Stimulated activated CD4-positive, alpha-beta T cell treated with anti-CD3 and anti-CD28 coated beads, Interleukin-15, amount 100 ng/mL, for 24 hours (primary cell): ENCODE measurements at regions not wholly inside any gene's neighbourhood (a gene's known extent, or its start where the extent isn't known, plus 50 kb on each side); places are given as distances from the start of the nearest gene placed in this dataset.

Experiments
- DNase-seq: peaks from one replicate; pipeline ENCODE4 v3.0.0-alpha.2; 2020

DNA sequence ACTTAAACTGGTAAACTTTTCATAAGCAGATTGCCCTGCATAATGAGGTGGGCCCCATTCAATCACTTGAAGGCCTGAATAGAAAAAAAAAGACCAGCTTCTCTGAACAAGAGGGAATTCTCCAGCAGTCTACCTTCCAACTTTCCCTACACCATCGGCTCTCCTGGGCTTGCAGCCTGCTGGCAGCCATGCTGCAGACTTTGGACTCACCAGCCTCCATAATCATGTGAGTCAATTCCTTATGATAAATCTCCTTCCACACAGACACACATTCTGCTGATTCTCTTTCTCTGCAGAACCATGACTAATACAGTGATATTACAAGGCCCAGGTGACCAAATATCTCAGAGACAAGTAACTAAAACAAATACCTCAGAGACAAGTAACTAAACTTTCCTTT lies 113.8 kb upstream of the WDR17 start:
- no peak for DNase-seq

GRCh38 chr4:175953116-175953515 lies 112.5 kb upstream of the WDR17 start:
- DNase-seq: no peak

DNA sequence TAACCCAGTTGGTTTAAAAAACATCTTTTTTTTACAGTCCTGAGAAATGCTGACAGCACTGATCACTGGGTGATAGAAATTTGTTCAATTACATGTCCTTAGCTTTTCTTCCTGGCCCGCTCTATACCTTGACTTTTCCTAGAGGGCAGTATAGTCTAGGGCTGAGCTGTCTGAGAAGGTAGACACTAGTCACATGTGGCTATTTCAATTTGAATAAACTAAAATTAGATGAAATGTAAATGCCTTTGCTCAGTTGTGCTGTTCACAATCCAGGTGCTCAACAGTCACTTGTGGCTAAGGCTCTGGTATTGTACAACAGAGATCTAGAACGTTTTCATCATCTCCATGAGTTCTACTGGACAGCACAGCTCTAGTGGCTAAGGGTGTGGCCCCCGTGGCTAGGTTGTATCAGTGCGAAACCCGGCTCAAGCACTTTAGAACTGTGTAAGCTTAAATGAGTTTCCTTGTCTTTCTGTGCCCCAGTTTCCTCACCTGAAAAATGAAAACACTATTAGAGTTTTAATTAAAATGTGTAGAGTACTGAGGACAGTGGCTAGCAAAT lies 111.6 kb upstream of the WDR17 start:
- no peak for DNase-seq

GRCh38 chr4:175954685-175955084 lies 111.0 kb upstream of the WDR17 start:
- no peak for DNase-seq

DNA sequence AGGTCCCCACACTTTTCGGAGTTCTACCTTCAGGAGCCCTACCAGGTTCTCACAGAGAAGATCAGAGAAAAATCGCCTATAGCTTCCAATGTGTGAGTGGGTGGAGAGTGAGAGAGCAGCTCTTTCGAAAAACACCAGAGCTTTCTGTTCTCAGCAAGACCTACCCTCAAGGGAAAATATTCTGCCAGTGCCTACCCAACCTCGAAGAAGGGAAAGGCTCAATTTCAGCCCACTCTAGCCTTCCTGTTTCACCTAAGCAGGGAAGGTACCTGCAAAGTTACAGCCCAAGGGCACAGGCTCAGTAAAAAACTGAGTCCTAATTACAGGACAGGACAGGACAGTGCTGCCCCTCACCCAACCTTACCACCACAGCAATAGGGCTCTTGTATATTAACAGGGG lies 104.0 kb upstream of the WDR17 start:
- DNase-seq: no peak

DNA sequence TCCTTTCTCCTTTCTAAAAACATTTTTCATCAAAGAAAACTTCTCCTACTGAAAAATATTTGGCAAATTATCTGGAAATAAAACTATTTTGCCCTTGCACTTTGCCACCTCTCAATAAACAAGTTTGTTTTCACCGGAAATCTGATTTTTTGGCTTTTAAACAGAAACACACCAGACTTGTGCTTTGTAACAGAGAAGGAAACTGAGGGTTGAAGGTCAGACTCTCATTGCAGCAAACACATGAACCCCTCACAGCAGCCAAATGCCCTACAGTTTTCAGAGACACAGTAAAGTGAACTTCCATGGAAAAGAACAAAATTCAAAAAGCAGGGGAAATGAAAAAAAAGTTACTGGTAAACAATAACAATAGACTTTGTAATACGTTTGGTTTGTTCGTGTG lies 95.6 kb upstream of the WDR17 start:
- DNase-seq: no peak

- DNase-seq: no peak
These were observed 94.9 kb upstream of the WDR17 start for GRCh38 chr4:175970724-175971123.

GRCh38 chr4:175971388-175972179 lies 94.1 kb upstream of the WDR17 start:
- no peak for DNase-seq

DNA sequence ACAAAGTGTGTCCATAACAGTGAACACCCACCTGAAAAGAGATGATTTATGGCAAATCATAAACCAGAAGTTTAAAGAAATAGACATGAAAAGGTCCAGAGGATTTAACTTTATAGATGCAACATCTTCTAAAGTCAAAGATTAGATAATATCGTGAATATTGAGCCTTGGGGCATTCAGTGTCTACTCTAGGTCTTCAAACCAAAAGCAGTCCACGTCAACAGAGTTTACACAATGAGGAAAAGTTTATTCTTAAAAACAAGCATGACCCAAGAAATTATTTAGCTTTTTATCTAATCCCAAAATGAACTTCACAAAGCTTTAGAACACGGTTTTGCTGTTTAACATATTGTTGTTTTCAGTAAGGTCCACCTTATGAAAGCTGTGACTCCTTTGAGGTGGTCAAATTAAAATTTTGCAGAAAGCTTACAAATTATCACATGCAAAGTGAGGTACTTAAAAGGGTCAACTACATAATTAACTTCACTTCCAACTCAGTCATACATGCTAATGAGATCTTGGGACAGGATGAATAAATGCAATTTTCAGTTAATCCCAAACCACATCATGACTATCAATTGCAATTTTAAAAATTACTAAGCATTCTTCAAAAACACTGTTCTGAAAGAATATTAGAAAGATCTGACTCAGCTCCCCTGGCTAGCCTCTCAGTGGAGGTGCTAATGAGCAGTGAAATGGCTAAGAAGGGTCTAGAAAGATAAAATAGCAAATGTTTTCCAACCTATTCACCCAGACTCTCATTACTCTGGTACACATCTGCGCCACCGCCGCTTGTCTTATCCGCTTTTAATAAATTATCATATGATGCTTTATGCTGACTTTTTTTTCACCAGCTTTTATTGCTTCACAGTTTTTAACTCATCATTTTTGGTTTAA lies 92.4 kb upstream of the WDR17 start:
- no peak for DNase-seq

DNA sequence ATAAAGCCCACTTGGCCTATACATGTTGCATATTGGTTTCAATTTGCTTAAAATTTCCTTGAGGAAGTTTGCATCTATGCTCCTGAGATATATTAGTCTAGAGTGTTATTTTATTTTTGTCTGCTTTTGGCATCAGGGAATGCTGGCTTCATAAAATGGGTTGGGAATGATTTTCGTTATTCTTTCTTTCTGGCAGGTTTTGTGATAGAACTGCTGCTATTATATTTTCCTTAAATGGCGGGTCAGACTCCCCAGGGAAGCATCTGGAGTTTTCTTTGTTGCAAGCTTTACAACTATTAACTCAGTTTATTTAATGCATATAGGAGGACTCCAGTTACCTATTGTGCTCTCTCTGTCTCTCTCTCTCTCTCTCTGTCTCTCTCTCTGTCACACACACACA lies 82.0 kb upstream of the WDR17 start:
- DNase-seq: no peak

DNA sequence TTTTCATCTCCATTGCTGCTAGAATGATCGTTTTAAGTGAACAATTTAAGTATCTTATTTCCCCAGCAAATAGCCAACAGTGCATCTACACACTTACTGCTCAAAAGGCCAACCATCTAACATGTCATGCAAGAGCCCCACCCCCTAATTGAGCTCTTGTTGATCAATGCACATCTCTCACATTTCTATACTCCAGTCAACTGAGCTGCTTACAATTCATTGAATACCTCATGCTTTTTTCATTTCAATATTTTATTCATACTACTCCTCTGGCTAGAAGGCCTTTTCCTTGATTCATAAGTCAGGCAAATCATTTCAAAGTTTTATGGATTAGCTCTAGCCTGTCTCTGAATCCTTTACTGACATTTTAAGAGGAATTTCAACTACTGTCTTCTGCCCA lies 79.0 kb upstream of the WDR17 start:
- DNase-seq: no peak

- no peak for DNase-seq
These were observed 77.1 kb upstream of the WDR17 start for GRCh38 chr4:175988511-175988910.

GRCh38 chr4:175996206-175996605 lies 69.4 kb upstream of the WDR17 start:
- no peak for DNase-seq

- no peak for DNase-seq
These were observed 68.3 kb upstream of the WDR17 start for GRCh38 chr4:175997291-175997690.

GRCh38 chr4:175998782-175999181 lies 66.9 kb upstream of the WDR17 start:
- no peak for DNase-seq

DNA sequence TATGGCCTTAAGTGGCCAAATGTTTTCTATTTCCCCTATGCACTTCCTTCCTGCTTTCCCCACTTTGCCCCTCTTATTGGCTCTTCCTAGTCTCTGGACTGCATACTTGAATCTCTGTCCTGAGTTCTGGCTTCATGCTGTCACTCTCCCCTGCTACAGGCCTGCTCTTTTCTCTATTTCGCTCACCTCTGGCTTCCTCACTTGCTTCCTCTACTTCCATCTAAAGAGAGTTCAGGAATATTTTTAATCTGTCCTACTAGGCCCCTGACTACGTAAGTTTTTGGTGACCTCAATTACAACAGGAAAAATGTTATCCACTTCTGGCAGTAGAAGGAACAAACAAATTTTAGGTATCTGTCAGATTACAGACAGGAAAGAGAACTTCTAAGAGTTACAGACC lies 65.7 kb upstream of the WDR17 start:
- no peak for DNase-seq

DNA sequence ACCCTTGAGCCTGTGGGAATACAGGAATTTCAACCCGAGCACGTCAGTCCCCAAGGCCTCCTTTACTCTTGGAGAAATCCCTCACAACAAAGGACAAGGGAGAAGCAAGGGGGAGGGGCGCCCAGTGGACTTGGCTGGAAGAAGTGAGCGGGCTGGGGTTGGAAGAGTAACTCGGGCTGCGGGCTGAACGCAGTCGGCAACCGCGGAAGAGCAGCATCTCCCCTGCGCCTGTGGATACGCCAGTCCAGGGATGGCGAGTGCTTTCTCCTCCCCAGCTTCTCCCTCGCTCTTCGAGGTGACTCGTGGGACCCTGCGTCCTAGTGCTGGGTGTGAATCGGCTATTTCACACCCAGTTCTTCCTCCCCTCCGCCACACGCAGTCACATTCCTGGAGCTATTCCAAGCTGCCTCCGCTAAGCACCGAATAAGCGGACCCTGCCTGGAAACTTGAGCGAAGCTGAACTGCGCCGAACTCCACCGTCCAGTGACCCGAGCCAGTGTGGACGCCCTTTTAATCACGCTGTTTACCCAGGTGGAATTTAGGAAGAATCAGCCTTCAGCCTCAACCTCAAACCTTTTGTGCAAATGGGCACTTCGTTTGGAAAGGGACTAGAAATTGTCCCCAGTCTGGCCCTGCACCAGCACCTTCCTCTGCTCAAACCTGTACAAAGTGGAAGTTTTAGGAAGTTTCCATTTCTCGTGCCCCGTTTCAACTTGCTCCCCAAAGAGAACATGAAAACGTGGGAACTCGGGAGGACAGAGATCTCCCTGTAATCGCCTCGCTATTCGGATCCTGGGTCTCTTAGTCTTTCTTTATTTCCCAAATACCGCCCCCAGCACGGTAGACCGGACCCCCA lies 64.3 kb upstream of the WDR17 start:
- no peak for DNase-seq

- DNase-seq: peak; percentile 21
These were observed 63.5 kb upstream of the WDR17 start for GRCh38 chr4:176002007-176002613.

DNA sequence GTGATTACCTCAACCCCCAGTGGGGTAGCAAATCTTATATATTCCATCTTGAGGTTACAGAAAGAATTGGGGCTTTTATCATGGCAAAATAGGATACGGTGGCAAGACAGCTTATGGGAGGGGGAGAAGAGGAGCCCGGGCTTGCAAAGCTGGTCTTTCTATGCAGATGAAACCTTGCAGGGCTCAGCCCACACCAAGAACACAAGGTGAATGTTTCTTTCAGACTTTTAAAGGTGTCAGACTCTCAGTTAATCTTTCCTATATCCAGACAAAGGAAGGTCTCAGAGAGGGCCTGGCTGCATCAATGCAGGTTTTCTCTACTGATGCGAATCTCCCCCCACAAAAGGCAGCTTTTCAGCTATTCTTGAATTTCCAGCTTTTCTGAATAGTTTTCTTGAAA lies 59.9 kb upstream of the WDR17 start:
- DNase-seq: no peak

GRCh38 chr4:176009254-176009653 lies 56.4 kb upstream of the WDR17 start:
- DNase-seq: no peak

- DNase-seq: no peak
These were observed 54.1 kb upstream of the WDR17 start for GRCh38 chr4:176011529-176011928.

- DNase-seq: no peak
These were observed 52.0 kb upstream of the WDR17 start for GRCh38 chr4:176013476-176014247.
